ENCODE measurements at regions not wholly inside any gene's neighbourhood (a gene's known extent, or its start where the extent isn't known, plus 50 kb on each side); places are given as distances from the start of the nearest gene placed in this dataset.

- TF ChIP-seq CTCF (conservative IDR thresholded peaks at IDR 0.05 in 1 of 2, IDR thresholded peaks at IDR 0.05 in 1 of 2; ENCODE audit: low read depth in 1 of 2, low read length in 2 of 2) (no peak), EZH2 (IDR thresholded peaks at IDR 0.05; ENCODE audit: low read length, missing control alignments) (no peak)
Observed at GRCh38 chr2:21420553-21421335, 297.0 kb downstream of the TDRD15 start.
